ENCODE measurements at regions not wholly inside any gene's neighbourhood (a gene's known extent, or its start where the extent isn't known, plus 50 kb on each side); places are given as distances from the start of the nearest gene placed in this dataset.

DNA sequence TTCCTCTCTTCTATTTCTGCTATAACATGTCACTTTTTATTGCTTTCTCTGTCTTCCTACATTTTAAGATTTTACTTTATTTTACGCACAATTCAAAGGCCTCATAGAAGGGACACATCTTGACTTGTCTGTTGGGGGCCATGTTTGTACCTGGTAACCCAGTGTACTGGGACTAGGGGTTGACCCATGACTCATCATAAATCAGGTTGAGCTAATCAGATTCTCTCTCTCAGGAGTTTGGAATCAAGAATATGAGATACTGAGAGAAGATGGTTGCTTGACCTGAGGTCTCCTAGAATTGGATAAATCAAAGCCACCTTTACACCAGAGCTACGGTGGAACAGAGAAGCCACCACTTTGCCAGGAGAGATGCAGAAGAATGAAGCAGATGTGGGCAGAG lies 153.0 kb downstream of the UXS1 start:
- no peak for DNase-seq

DNA sequence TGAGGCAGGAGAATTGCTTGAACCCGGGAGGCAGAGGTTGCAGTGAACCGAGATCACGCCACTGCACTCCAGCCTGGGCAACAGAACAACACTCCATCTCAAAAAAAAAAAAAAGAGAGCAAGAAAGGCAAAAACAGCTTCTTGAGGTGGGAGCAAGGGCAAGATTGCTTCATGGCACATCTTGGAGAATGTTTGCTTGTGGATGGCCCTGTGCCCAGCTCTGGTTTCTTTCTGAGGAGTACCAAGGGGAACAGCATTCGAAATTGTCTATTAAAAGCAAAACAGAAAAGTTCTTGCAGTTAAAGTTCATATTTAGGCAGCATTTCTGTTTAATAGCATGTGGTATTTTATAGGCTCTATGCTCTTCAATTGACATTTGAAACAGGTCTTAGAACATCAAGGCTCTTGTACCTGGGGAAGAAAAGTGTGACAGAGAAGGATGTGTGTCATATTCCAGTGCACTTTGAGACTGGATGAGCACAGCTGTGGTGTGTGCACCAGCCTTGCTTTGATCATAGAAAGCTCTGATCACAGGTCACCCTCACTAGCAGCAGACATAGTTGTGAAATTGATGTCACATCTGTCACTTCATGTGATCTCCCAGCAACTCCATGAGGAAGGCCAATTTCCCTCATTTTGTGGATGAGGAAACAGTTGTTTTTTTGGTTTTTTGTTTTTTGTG lies 154.3 kb downstream of the UXS1 start:
- no peak for DNase-seq

DNA sequence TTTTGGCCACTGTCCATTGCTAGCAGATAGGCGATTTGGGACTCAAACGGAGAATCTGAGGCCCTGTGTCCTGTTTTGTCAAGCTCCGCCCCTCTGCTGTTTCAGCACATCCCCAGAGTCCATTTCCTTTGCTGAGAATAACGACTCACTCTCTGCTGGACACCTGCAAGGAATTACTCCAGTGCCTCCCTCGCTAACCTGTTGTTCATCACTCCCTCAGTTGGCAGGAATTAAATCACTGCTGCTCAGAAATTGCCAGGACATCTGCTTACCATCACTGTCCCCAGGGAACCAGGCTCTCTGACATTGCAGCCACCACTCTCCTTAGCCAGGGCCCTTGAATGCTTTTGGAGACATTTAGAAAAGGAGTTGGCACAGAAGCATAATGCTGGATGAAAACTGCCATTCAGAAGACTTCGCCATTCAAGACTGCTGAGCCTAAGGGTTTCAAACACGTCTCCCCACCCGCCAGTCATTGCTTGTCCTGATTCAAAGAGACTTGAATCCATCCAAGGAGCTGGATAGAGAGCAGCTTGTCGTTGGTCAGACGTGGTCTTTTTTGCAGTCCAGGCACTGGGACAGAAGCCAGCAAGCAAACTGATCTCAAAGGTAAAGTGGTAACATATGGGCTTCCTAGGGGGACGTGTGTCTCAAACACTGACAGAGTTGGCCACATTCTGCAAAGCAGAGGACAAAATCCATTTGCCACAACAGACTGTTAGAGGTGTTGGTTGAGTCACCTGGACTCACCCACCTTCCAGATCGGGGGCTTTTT lies 155.3 kb downstream of the UXS1 start:
- no peak for DNase-seq

DNA sequence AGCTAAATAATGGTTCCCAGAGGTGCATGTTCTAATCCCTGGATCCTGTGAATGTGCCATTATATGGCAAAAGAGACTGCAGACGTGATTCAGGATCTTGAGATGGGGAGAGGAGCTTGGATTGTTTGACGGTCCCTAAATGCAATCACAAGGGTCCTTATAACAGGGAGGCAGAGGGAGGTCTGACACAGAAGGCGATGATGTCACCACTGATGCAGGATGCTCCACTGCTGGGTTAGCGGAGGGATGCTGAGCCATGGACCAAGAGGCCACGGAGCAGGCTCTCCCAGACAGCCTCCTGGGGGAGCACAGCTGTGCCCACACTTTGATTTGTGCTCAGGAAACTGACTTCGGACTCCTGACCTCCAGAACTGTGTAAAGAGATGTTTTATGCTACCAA lies 156.2 kb downstream of the UXS1 start:
- DNase-seq: no peak

DNA sequence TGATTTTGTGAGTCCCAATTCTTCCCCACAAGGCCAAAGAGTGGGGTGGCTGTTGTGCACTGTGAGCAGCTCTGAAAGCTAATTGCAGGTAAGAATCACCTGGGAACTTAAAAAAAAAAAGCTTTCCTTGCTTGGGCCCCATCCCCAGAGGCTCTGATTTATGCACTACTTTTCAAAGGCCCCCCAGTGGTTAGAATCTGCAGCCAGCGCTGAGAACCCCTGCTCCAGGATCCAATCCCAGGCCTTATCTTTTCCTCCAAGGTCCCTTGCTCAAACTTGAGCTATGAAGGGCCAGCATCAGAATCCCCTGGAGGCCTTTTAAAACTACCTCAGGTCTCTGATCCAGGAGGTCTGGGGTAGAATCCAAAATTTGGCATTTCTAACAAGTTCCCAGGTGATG lies 156.8 kb downstream of the UXS1 start:
- no peak for DNase-seq

DNA sequence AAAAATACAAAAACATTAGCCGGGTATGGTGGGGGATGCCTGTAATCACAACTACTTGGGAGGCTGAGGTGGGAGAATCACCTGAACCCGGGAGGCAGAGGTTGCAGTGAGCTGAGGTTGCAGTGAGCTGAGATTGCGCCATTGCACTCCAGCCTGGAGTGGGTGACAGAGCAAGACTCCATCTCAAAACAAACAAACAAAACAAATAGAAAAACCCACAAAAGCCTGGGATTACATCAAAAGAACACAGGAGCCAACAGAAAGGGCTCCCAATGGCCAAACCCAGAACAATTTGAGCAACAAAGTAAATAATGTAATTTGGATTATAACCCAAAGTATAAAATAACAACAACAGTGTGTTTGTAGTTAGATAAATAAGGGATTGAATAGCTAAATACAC lies 159.8 kb downstream of the UXS1 start:
- no peak for DNase-seq

DNA sequence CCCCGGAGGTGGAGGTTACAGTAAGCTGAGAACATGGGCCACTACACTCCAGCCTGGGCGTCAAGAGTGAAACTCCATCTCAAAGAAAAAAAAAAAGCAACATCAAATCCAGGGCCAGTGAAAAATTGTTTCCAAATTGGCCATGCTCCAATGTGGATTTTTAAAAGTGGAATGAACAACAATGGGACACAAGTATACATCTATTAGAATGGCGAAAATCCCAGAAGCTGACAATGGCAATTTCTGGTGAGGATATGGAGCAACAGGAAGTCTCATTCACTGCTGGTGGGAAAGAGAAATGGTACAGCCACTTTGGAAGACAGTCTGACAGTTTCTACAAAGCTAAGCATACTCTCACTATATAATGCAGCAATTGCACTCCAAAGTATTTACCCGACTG lies 161.4 kb downstream of the UXS1 start:
- no peak for DNase-seq

DNA sequence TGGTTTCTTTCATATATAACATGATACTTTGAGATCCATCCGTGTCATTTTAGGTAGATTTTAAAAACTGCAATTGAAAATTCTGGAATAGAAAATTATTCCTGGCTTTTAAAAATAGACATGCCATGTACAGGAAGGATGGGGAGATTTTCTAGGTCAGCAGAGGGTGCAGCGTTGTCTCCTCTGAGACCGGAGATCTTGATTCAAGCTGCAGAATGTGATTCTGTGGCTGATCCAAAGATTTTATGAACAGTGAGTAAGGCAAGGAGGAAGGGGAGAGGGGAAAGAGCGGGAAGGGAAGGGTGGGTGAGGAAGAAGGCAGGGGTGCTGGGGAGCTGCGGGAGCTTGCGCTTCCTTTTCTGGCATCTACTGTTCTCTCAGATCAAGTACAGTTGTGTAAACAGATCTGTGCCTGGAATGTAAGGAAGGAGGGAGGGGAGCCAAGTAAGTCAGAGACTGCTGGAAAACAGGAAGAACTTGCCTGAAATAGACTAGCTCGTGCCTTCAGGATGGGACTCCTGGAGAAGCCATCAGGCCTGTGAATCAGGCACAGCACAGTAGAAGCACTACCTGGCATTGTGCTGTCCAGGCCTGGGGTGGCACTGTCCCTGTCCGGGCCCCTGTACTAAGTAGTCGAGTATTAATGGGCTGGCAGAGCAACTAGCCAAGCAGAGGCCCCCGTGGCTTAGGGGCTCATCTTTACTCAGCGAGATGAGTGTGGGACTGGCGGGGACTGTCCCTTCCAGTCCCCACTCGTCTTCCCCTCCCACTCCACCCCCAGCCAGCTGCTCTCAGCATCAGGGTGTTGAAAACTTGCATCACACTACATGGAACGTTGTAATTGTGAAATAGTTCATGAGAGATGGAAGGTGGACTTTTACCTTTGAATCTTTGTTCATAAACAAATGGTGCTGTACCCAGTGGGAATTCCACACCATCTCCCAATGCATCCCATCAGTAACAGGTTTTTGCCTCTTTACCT lies 163.5 kb downstream of the UXS1 start:
- DNase-seq: no peak

DNA sequence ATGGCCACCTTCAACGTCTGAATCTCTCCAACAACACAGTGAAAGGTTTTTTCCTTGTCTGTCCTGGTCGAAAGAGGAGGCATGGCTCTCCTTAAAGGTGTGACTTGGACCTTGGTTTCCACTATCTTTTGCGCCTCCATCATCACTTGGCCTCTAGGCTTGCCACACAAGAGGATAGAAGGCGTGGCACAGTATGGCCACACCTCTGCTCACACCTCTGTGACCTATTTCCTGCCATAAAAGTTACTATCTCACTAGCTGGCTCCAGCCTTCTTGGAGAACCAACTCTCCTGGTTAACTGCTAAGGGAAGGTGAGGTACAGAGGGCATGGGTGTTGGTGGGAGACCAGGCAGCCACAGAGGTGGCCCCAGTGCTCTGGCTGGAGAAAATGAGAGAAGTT lies 165.9 kb downstream of the UXS1 start:
- no peak for DNase-seq

DNA sequence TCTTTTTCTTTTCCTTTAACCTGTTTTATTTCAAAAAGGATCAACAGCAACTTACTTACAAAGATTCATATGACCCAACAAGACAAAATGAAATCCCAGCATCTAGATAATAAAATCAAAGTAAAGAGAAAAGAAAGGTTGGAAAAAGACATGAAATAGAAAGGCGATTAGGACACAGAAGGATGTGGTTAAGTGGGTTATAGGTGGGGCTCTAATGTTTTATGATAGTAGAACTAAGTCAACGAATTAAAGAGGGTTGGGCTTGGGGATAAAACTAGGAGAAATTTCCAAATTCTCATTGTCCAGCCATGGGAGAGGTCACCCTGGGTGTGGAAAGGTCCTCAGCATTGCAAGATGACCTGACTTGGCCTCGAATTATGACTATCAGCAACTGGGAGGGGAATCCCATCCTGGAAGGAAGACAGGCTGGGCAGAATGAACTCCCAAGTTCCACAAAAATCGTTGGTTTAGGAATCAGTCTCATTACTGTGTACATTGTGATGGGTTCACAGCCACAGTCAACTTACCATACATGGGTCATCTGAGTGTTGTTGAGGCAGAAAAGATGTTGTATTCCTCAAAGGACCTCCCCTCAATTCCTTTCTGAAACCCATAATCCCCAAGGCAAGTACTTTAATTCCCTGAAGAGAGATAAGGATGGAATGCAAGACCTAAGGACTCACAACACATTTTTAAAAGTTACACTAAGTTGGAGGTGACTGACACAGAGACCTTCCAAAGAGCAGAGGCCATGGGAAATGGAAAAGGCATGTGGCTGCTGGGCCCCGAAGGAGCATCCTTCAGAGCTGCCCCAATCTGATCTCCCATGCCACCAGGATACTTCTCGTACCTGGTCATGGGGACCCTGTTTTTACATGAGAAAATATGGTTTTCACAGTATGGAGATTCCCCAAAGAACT lies 167.6 kb downstream of the UXS1 start:
- DNase-seq: no peak

DNA sequence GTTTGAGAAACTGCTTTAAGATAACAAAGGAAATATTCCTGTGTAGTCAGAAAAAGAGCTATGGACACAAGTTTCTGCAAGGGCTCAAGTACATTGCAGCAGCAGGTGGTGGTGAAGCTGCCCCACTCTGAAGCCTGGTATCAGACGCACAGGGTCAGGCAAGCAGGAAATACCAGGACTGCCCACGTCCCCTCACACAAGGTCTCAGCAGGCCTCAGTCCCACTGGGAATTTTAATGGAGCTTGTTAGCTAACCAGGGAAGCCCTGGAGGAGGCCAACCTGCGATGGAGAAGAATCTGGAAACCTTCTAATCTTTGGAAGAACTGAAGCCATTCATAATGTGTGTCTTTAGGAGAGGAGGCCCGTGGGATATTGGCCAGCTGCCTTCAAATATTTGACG lies 168.3 kb downstream of the UXS1 start:
- DNase-seq: no peak

DNA sequence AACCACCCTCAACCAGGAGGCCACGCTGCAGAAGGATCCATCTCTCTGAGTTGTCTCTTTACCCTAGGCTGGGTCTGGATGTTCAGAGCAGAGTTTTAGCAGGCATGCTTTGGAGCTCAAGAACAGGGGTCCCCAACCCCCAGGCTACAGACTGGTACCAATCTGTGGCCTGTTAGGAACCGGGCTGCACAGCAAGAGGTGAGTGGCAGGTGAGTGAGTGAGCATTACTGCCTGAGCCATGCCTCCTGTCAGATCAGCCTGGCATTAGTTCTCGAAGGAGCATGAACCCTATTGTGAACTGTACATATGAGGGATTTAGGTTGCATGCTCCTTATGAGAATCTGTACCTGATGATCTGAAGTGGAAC lies 172.5 kb downstream of the UXS1 start:
- DNase-seq: no peak

DNA sequence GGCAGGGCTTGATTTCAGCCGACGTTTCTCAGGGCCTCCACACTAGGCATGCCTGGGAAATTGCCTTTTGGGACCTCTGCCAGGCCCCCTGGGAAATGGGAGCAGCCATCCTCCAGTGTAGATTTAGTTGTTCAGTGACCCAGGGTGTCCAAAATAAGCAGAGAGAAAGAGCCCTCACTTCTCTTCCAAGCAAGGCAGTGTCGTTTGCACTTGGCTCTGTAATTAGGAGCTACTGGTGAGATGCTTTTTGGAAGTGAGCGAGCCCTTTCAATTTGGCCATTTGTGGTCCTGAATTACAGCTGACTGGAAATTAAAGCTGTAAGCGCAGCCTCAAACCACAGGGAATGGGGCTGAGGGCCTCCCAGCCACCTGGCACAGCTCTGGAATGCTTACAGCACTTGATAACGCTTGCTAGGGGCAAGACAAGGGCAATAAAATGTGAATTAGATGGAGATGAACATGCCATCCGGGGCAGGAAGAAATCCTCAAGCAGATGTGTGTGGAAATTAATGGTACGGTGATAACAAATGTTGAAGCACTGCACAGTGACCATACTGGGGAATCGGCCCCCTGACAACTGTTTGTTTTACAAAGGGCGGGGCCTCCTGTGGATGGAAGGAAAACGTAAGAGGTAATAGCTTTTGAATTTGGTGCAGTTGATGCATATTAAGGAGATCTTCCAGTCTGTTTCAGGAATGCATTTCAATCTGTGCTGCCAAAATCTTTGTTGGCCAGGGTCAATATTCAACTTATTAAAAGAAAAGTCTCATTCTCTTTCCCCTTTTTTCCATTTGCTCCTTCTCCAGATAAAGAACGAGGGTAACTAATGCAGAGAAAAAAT lies 173.1 kb downstream of the UXS1 start:
- peak; percentile 74 for DNase-seq

DNA sequence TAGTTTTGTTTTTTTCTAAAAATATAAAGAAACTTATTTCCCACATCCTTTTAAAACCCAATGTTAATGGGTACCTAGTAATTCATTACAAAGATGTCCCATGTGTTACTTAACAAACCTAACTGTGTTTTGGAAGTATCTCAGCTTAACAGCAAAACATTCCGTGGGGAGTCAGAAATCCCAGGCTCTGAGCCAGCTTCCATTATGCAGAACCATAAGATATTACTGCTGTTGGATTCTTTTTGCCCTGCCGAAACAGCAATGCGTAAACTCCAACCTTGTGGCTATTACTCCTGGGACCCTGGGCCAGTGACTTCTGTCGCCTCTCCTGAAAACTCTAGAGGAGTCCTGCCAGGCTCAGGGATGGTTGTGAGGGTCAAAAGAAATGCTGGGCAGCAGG lies 174.1 kb downstream of the UXS1 start:
- no peak for DNase-seq

DNA sequence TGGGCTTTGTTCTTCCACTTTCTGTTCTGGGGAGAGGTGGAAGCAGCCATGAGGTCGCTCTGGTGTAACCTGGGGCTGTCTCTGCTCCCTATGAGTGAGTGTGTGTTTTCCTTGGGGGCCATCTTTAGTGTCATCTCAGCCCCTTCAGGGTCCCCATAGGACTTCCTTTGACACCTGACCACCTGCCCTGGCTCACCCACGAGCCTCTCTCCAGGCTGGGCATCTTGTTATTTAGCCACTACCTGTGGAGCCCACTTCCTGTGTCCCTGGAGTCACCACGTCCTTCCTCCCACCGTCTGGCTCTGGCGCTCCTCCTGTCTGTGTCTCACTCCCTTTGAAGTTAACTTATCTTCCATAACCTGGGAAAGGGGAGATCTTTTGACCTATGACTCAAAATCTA lies 176.0 kb downstream of the UXS1 start:
- DNase-seq: no peak

DNA sequence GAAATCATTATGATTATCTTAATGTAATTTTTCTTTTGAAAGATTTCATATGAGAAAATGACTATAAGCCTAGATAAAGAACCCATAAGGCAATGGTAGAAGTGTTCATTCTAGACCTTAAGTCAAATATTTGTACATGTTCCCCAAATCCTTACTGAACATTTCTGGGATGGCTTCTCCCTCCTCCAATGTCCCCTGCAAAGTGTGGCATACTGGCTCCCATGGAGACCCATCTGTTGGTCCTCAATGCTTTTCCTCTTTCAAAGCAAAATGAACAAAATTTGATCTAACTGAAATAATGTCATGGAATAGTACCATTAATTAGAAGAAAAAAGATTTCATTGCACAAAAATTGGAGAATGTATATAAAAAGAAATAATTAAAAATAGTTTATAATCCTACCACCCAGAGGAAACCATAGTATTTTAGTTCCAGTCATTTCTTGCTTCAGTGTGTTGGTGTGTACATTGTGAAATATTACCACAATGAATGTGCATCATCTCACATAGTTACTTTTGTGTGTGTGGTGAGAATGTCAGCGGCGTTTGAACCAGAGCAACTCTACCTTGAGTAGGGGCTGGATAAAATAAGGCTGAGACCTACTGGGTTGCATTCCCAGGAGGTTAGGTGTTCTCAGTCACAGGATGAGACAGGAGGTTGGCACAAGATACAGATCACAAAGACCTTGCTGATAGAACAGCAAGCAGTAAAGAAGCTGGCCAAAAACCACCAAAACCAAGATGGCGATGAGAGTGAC lies 181.3 kb downstream of the UXS1 start:
- no peak for DNase-seq

DNA sequence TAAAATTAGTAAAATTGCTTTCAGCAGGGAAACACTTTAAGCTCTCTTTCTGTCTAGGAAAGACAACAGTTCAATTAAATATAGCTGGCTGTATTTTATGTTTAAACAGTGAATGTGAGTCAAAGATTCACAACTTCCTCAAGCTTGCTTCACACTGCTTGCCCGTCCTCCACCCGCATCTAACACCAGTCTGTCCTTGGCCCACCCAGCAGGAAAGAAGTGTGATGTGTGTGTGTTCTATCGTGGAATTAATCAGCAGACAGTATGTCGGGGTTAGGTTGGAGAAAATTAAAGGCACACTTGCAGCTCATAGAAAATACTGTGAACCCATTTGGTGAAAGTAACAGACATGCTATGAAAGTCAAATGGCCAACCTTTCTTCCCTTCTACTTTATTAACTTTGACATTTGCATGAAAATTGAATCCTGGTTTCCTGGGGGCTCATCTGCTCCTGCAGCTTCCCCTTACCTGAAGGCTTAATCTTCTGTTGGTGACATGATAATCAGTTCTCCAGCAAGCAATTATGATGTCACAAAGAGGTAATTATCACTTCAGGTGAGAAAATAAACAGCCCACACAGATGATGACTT lies 182.0 kb downstream of the UXS1 start:
- DNase-seq: no peak

DNA sequence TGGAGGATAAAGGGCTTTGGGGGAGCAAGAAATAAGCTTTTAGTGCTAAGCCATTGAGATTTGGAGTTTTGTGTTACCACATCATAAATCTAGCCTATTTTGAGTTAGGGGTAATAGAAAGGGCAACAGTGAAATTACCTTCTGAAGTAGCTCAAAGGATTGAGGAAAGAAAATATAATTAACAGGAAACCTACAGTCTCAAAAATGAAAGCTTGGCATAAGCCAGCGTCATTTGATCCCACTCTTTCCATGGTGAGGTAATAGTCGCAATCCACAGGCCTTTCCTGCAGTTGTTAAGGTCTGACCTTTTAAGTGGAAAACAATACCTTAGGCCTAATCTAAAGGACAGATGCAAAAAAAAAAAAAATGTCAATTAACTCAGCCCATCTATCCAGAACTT lies 182.7 kb downstream of the UXS1 start:
- DNase-seq: no peak

DNA sequence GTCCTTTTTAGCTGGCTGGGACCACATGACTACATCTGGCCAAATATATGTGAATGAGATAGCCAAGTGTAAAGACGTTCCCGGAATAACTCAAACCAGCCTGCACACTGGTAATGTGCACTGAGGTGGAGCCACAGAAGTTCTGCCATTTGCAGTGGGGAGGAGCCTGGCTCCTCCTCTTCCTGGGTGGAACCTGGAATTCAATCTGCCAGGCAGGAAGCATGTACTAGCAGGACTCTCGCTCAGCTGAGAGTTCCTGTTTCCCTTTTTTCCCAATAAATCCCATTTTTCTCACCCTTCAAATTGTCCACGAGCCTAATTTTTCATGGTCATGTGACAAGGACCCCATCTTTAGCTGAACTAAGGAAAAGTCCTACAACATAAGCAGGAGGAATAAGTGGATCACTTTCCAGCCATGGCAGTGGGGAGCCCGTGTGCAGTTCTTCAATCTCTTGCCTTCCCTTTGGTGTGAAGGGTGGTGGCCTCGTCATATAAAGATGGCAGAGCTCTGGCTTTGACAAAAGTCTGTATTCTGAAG lies 183.2 kb downstream of the UXS1 start:
- DNase-seq: no peak

DNA sequence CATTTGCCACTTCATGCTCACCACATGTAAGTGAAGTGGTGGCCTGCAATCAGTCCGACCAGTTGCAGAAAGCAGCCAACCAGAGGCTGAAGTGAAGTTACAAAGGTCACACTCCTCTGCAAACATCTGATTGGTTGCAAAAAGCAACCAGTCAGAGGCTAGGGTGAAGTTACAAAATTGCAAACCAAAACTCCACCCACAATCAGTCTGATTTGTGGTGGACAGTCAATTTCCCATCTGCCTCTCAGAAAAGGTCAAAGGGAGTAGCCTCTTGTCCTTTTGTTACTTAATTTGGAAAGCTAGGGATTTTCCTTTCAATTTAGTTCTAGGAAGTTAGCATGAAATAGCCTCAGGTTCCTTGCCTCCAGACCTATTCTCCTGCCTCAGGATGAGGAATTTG lies 185.0 kb downstream of the UXS1 start:
- DNase-seq: no peak

Measured in NCI-H2081 treated with DMSO at 0.1 percent for 48 hours (cell line).